HG03159 (cell line): ENCODE measurements at regions not wholly inside any gene's neighbourhood (a gene's known extent, or its start where the extent isn't known, plus 50 kb on each side); places are given as distances from the start of the nearest gene placed in this dataset.

Experiments used
- ATAC-seq: cut with Tn5 transposase; IDR thresholded peaks from one replicate; pipeline ENCODE4 v1.9.1; 2021; ENCODE audit warnings: mild to moderate bottlenecking, moderate library complexity; ENCODE audit not compliant: unreplicated experiment

GRCh38 chr14:71586131-71586897 is 345.9 kb upstream of the RGS6 start:
- no peak for ATAC-seq

- no peak for ATAC-seq
Observed at GRCh38 chr14:71588028-71588427, 344.2 kb upstream of the RGS6 start.

- ATAC-seq, result no peak
Observed at GRCh38 chr14:71588576-71589215, 343.5 kb upstream of the RGS6 start.

GRCh38 chr14:71589609-71590008 is 342.6 kb upstream of the RGS6 start:
- no peak for ATAC-seq

- no peak for ATAC-seq
Observed at GRCh38 chr14:71590131-71590530, 342.1 kb upstream of the RGS6 start.

- ATAC-seq, result no peak
Observed at GRCh38 chr14:71591231-71591630, 341.0 kb upstream of the RGS6 start.

- no peak for ATAC-seq
Observed at GRCh38 chr14:71591929-71592328, 340.3 kb upstream of the RGS6 start.

GRCh38 chr14:71592361-71592760 is 339.9 kb upstream of the RGS6 start:
- no peak for ATAC-seq

GRCh38 chr14:71593966-71594365 is 338.3 kb upstream of the RGS6 start:
- no peak for ATAC-seq

GRCh38 chr14:71594821-71595220 is 337.4 kb upstream of the RGS6 start:
- ATAC-seq, result no peak

- no peak for ATAC-seq
Observed at GRCh38 chr14:71595441-71595840, 336.8 kb upstream of the RGS6 start.

- peak; percentile 24 for ATAC-seq
Observed at GRCh38 chr14:71597287-71597920, 334.8 kb upstream of the RGS6 start.

GRCh38 chr14:71597955-71598660 is 334.1 kb upstream of the RGS6 start:
- peak; percentile 92 for ATAC-seq

GRCh38 chr14:71600309-71600708 is 331.9 kb upstream of the RGS6 start:
- no peak for ATAC-seq

GRCh38 chr14:71602524-71602923 is 329.7 kb upstream of the RGS6 start:
- ATAC-seq, result no peak

GRCh38 chr14:71604231-71604630 is 328.0 kb upstream of the RGS6 start:
- ATAC-seq, result no peak

- no peak for ATAC-seq
Observed at GRCh38 chr14:71606064-71606463, 326.2 kb upstream of the RGS6 start.

GRCh38 chr14:71606575-71606974 is 325.7 kb upstream of the RGS6 start:
- ATAC-seq, result no peak

GRCh38 chr14:71607056-71607455 is 325.2 kb upstream of the RGS6 start:
- no peak for ATAC-seq

GRCh38 chr14:71610149-71610548 is 322.1 kb upstream of the RGS6 start:
- no peak for ATAC-seq

GRCh38 chr14:71610797-71611196 is 321.4 kb upstream of the RGS6 start:
- ATAC-seq, result no peak
